Transverse colon (tissue), 4 donors: ENCODE measurements at regions not wholly inside any gene's neighbourhood (a gene's known extent, or its start where the extent isn't known, plus 50 kb on each side); places are given as distances from the start of the nearest gene placed in this dataset.

Experiments used
- EP300 ChIP-seq: sonication (generic); formaldehyde crosslinking; IDR thresholded peaks from one replicate; pipeline ENCODE4 v1.6.1; 2017; ENCODE audit warnings: antibody characterized with exemption, low read depth
- POLR2A ChIP-seq: fragments of 450-650 bp; IDR thresholded peaks from one replicate; pipeline ENCODE4 v1.6.1; 2016; ENCODE audit warnings: antibody characterized with exemption, mild to moderate bottlenecking, moderate library complexity
- POLR2AphosphoS5 ChIP-seq, 3 donors: sonication (generic); formaldehyde crosslinking; IDR thresholded peaks; one replicate each; pipeline ENCODE4 v1.6.1; 2016; ENCODE audit warnings: antibody characterized with exemption in 3 of 3
- TF ChIP-seq, protein P1 (sequence below), 5 experiments: fragments of 200-600 bp in 3 of 5; fragments of 450-650 bp in 2 of 5; sonication (generic) in 3 of 5; IDR thresholded peaks; 1 replicate in 2 of 5; 2 replicates in 3 of 5; pipeline ENCODE4 v1.5.1; 2016 to 2017; ENCODE audit warnings: antibody characterized with exemption in 5 of 5, inconsistent platforms in 3 of 5, mild to moderate bottlenecking in 2 of 5, moderate library complexity in 1 of 5

DNA sequence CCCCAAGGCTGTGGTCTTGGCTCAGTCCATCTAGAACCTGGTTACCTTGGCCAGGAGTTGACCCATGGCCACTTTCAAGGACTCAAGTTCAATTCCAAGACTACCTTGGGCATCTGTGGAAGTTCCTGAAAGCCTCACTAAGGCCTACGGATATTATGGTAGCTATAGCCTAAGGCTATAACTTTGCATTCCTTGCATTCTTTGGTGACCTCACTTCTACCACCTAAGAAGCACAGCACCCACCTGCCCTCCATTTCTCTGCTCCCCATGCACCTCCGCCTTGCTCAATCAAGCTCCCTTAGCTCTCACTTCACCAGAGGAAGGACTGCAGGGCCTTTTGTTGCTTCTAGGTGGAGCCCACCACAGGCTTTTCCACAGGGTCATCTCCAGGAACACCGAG, 50.3 kb upstream of the GALNT18 start:
- TF ChIP-seq POLR2AphosphoS5 (IDR thresholded peaks at IDR 0.05) (no peak), EP300 (no peak), POLR2A (no peak)
- TF ChIP-seq, protein P1, sequence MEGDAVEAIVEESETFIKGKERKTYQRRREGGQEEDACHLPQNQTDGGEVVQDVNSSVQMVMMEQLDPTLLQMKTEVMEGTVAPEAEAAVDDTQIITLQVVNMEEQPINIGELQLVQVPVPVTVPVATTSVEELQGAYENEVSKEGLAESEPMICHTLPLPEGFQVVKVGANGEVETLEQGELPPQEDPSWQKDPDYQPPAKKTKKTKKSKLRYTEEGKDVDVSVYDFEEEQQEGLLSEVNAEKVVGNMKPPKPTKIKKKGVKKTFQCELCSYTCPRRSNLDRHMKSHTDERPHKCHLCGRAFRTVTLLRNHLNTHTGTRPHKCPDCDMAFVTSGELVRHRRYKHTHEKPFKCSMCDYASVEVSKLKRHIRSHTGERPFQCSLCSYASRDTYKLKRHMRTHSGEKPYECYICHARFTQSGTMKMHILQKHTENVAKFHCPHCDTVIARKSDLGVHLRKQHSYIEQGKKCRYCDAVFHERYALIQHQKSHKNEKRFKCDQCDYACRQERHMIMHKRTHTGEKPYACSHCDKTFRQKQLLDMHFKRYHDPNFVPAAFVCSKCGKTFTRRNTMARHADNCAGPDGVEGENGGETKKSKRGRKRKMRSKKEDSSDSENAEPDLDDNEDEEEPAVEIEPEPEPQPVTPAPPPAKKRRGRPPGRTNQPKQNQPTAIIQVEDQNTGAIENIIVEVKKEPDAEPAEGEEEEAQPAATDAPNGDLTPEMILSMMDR (IDR thresholded peaks at IDR 0.05): no peak
